Cardiac muscle cell (in vitro differentiated cells and primary cell): ENCODE measurements at regions not wholly inside any gene's neighbourhood (a gene's known extent, or its start where the extent isn't known, plus 50 kb on each side); places are given as distances from the start of the nearest gene placed in this dataset.

ENCODE experiments used
- DNase-seq, 2 donors: peaks; one replicate each; pipeline versions ENCODE4 v3.0.0 to v3.0.0-alpha.2; 2010 to 2017; ENCODE audit warnings: low read depth in 1 of 2, low spot score in 1 of 2
- H3K27ac ChIP-seq: fragments of 200-600 bp; sonication (generic); 2 replicates; pipeline ENCODE4 v1.5.1; 2016
- H3K27me3 ChIP-seq: fragments of 200-600 bp; sonication (generic); 2 replicates; pipeline ENCODE4 v1.6.0; 2016; ENCODE audit warnings: control low read depth
- H3K36me3 ChIP-seq: fragments of 200-600 bp; sonication (generic); 2 replicates; pipeline ENCODE4 v1.5.1; 2016; ENCODE audit warnings: control low read depth
- H3K4me1 ChIP-seq: fragments of 200-600 bp; sonication (generic); 2 replicates; pipeline ENCODE4 v1.8.1; 2017; ENCODE audit warnings: low read depth, mild to moderate bottlenecking, mixed run types
- H3K4me3 ChIP-seq: fragments of 200-600 bp; sonication (generic); 2 replicates; pipeline ENCODE4 v1.5.1; 2016; ENCODE audit warnings: mild to moderate bottlenecking
- H3K9me3 ChIP-seq: fragments of 200-600 bp; sonication (generic); 2 replicates; pipeline ENCODE4 v1.5.1; 2017; ENCODE audit warnings: low read depth, mild to moderate bottlenecking, control low read depth
- TF ChIP-seq, protein P1 (sequence below): IDR thresholded peaks from 2 replicates; pipeline ENCODE4 v1.5.1; 2012; ENCODE audit warnings: low read depth, mild to moderate bottlenecking, low read length

DNA sequence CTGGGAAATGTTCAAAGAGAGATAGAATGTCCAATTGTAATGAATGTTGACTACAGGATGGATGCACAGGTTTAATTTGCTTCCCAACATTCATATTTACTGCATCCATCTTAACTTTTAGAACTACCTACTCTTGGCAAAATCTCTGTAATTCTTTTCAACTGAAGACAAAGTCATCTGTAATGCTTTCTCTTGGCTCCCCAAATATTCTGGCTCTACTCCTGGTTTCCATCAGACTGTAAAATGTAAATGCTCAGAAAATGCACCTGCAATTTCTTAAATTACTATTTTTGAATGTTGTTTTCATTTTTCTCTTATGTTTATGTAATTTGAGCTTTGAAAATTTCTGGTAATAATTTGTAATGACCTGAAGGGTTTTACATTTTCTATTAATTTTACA lies 480.8 kb upstream of the IMPG1 start:
- no peaks in the 10 kb centered on the region for H3K36me3 ChIP-seq
- DNase-seq, result no peak
- no peaks in the 10 kb centered on the region for H3K9me3 ChIP-seq
- H3K27me3 ChIP-seq, result no peaks in the 10 kb centered on the region
- no peak overlapping the region for H3K27ac ChIP-seq
- TF ChIP-seq, protein P1, sequence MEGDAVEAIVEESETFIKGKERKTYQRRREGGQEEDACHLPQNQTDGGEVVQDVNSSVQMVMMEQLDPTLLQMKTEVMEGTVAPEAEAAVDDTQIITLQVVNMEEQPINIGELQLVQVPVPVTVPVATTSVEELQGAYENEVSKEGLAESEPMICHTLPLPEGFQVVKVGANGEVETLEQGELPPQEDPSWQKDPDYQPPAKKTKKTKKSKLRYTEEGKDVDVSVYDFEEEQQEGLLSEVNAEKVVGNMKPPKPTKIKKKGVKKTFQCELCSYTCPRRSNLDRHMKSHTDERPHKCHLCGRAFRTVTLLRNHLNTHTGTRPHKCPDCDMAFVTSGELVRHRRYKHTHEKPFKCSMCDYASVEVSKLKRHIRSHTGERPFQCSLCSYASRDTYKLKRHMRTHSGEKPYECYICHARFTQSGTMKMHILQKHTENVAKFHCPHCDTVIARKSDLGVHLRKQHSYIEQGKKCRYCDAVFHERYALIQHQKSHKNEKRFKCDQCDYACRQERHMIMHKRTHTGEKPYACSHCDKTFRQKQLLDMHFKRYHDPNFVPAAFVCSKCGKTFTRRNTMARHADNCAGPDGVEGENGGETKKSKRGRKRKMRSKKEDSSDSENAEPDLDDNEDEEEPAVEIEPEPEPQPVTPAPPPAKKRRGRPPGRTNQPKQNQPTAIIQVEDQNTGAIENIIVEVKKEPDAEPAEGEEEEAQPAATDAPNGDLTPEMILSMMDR, result no peak
- no peak overlapping the region for H3K4me3 ChIP-seq
- H3K4me1 ChIP-seq, result peaks cover 23% of the 10 kb centered on the region

DNA sequence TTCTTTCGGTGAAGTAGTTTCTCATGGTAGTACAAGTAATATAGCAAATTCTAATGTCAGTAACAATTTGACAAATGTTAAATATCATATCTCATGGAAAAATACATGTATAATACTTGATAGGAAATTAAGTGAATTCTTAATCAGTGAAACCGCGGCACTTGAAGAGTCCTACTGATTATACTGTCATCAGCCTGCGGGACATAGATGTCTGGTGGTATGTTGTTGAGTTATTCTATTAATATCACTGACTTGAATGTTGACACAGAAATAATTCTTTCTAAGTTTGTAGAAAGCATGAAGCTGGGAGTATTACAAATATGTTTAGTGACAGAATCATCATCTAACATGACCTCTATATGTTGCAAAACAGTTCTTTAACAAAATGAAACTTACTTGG lies 479.8 kb upstream of the IMPG1 start:
- TF ChIP-seq, protein P1, result no peak
- Histone ChIP-seq H3K4me3 (no peak overlapping the region), H3K4me1 (peaks cover 23% of the 10 kb centered on the region), H3K9me3 (no peaks in the 10 kb centered on the region), H3K27me3 (no peaks in the 10 kb centered on the region), H3K27ac (no peak overlapping the region), H3K36me3 (no peaks in the 10 kb centered on the region)
- peak in 1 of 2 donors; percentile 37 for DNase-seq

DNA sequence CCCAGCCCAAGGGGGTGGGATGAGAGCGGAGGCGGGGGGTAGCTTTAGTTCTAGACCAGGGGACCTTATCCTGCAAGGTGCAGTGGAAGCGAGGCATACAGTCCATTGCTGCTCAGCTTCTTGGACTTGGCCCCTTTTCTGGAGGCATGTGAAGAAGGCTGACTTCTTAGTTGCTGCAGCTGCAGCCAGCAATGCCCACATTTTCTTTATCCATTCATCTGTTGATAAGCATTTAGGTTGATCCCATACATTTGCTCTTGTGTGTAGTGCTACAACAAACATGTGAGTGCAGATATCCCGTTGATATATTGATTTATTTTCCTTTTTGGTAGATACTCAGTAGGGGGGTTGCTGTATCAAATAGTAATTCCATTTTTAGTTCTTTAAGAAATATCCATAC lies 461.2 kb upstream of the IMPG1 start:
- TF ChIP-seq, protein P1, result no peak
- H3K36me3 ChIP-seq, result no peaks in the 10 kb centered on the region
- no peak for DNase-seq
- H3K27me3 ChIP-seq, result no peaks in the 10 kb centered on the region
- H3K9me3 ChIP-seq, result no peaks in the 10 kb centered on the region
- H3K4me1 ChIP-seq, result no peaks in the 10 kb centered on the region
- no peak overlapping the region for H3K4me3 ChIP-seq
- H3K27ac ChIP-seq, result no peak overlapping the region

DNA sequence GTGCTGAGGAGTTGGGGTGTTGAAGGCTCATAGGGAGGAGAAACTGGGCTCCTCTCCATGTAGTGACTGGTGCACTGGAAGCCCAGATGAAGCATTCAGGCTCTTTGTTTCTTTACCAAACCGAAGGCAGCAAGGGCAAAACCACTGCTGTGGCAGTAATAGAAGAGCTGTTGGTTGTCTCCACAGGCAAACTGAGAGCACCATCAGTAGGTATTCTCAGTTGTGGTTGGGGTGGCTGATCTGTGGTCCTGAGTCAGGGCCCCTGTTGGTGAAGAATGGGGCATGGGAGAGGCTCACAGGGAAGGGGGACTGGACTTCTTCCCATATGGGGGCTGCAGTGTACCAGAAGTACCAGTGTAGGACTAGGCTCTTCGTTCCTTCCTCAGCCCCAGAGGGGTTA lies 460.2 kb upstream of the IMPG1 start:
- Histone ChIP-seq H3K9me3 (no peaks in the 10 kb centered on the region), H3K4me3 (no peak overlapping the region), H3K27ac (no peak overlapping the region), H3K27me3 (no peaks in the 10 kb centered on the region), H3K4me1 (no peaks in the 10 kb centered on the region), H3K36me3 (no peaks in the 10 kb centered on the region)
- DNase-seq, result no peak
- TF ChIP-seq, protein P1, result no peak

DNA sequence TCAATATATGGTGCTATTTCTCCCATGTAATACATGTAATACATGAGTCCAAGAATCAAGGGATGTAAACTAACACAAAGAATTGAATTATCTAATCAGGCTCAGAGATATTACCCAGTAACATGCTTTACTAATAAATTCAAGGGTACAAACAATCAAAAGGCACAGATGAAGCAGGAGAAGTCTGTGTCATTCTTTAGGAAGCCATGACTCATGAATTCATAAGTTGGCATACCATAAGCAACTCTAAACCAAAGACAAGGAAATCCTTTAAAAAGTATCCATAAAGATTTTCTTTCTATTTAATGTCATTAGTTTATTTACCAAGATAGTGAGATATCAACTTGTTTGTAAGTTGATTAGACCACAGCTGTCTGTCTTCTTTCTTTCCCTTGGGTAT lies 446.0 kb upstream of the IMPG1 start:
- no peak overlapping the region for H3K4me3 ChIP-seq
- DNase-seq, result no peak
- TF ChIP-seq, protein P1, result no peak
- no peaks in the 10 kb centered on the region for H3K27me3 ChIP-seq
- H3K27ac ChIP-seq, result no peak overlapping the region
- H3K9me3 ChIP-seq, result no peaks in the 10 kb centered on the region
- no peaks in the 10 kb centered on the region for H3K36me3 ChIP-seq
- H3K4me1 ChIP-seq, result no peaks in the 10 kb centered on the region

DNA sequence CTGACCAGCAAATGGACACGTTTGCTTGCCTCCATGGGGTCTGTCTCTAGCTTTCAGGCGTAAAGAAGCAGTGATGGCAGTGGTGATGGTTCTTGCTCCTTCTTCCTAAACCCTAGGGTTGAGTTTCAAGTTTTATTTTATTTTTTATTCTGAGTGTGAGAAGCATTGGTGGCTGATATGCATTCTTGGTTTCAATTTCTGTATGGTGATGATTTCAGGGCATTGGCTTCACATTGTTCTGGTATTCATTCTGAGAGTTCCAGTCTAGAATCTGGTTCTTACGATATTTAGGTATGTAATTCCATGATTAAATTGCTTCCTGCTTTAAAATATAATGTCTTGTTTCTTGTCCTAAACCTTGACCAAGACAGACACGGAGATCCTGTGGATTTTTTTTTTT lies 444.5 kb upstream of the IMPG1 start:
- Histone ChIP-seq H3K4me3 (no peak overlapping the region), H3K4me1 (no peaks in the 10 kb centered on the region), H3K36me3 (no peaks in the 10 kb centered on the region), H3K27me3 (no peaks in the 10 kb centered on the region), H3K27ac (no peak overlapping the region), H3K9me3 (no peaks in the 10 kb centered on the region)
- no peak for DNase-seq
- TF ChIP-seq, protein P1, result no peak
